H9 (cell line): ENCODE measurements at regions not wholly inside any gene's neighbourhood (a gene's known extent, or its start where the extent isn't known, plus 50 kb on each side); places are given as distances from the start of the nearest gene placed in this dataset.

Experiments
- DNase-seq: peaks from one replicate; pipeline ENCODE4 v3.0.0-alpha.2; 2017
- H2AFZ ChIP-seq: one replicate; pipeline ENCODE4 v1.6.1; 2013; ENCODE audit warnings: mild to moderate bottlenecking, low read length, control low read depth, moderate library complexity
- H2AK5ac ChIP-seq: 2 replicates; pipeline ENCODE4 v1.6.1; 2013; ENCODE audit warnings: low read length, control low read depth, mixed read lengths; ENCODE audit not compliant: insufficient read length
- H2BK120ac ChIP-seq: one replicate; pipeline ENCODE4 v1.6.1; 2013; ENCODE audit warnings: low read depth, mild to moderate bottlenecking, low read length, control low read depth, inconsistent platforms; ENCODE audit not compliant: poor library complexity, severe bottlenecking
- H2BK12ac ChIP-seq: 2 replicates; pipeline ENCODE4 v1.6.1; 2013; ENCODE audit warnings: low read length, control low read depth, mixed read lengths, low read depth; ENCODE audit not compliant: insufficient read length
- H2BK15ac ChIP-seq: 2 replicates; pipeline ENCODE4 v1.6.1; 2013; ENCODE audit warnings: low read depth, low read length, control low read depth
- H2BK20ac ChIP-seq: one replicate; pipeline ENCODE4 v1.6.1; 2013; ENCODE audit warnings: low read depth, mild to moderate bottlenecking, low read length, control low read depth, inconsistent platforms; ENCODE audit not compliant: poor library complexity, severe bottlenecking
- H2BK5ac ChIP-seq: 2 replicates; pipeline ENCODE4 v1.6.1; 2013; ENCODE audit warnings: low read length, control low read depth, mixed read lengths; ENCODE audit not compliant: insufficient read length
- H3K14ac ChIP-seq: 2 replicates; pipeline ENCODE4 v1.6.1; 2013; ENCODE audit warnings: low read length, control low read depth; ENCODE audit not compliant: insufficient read depth
- H3K18ac ChIP-seq: 2 replicates; pipeline ENCODE4 v1.6.1; 2013; ENCODE audit warnings: low read depth, mild to moderate bottlenecking, mixed read lengths, low read length, control low read depth; ENCODE audit not compliant: insufficient read length
- H3K23ac ChIP-seq: 2 replicates; pipeline ENCODE4 v1.6.1; 2013; ENCODE audit warnings: low read length, control low read depth, mixed read lengths, low read depth; ENCODE audit not compliant: insufficient read length
- H3K23me2 ChIP-seq: 2 replicates; pipeline ENCODE4 v1.6.1; 2013; ENCODE audit warnings: low read depth, mild to moderate bottlenecking, mixed read lengths, low read length, control low read depth; ENCODE audit not compliant: insufficient read length, poor library complexity, severe bottlenecking
- H3K27ac ChIP-seq: 2 replicates; pipeline ENCODE4 v1.5.1; 2013; ENCODE audit warnings: low read length, control low read depth, mixed read lengths, low read depth; ENCODE audit not compliant: insufficient read length
- H3K27me3 ChIP-seq: 2 replicates; pipeline ENCODE4 v1.6.1; 2013; ENCODE audit warnings: low read length, control low read depth, inconsistent platforms; ENCODE audit not compliant: insufficient read depth
- H3K4ac ChIP-seq: 2 replicates; pipeline ENCODE4 v1.6.1; 2013; ENCODE audit warnings: low read depth, mild to moderate bottlenecking, control low read depth, inconsistent platforms, low read length, moderate library complexity
- H3K4me1 ChIP-seq: 2 replicates; pipeline ENCODE4 v1.6.1; 2013; ENCODE audit warnings: low read length, control low read depth, inconsistent platforms; ENCODE audit not compliant: insufficient read depth
- H3K4me2 ChIP-seq: 2 replicates; pipeline ENCODE4 v1.6.1; 2013; ENCODE audit warnings: low read length, control low read depth, mixed read lengths; ENCODE audit not compliant: insufficient read length, insufficient read depth
- H3K56ac ChIP-seq: 2 replicates; pipeline ENCODE4 v1.6.1; 2013; ENCODE audit warnings: low read depth, mild to moderate bottlenecking, mixed read lengths, low read length, control low read depth; ENCODE audit not compliant: insufficient read length
- H3K79me1 ChIP-seq: 2 replicates; pipeline ENCODE4 v1.6.1; 2013; ENCODE audit warnings: low read depth, mild to moderate bottlenecking, moderate library complexity, low read length, control low read depth, inconsistent platforms; ENCODE audit not compliant: insufficient read depth, poor library complexity, severe bottlenecking
- H3K79me2 ChIP-seq: 2 replicates; pipeline ENCODE4 v1.6.1; 2013; ENCODE audit warnings: low read length, control low read depth, inconsistent platforms; ENCODE audit not compliant: insufficient read depth
- H3K9ac ChIP-seq: 2 replicates; pipeline ENCODE4 v1.6.1; 2013; ENCODE audit warnings: low read length, control low read depth, mixed read lengths; ENCODE audit not compliant: insufficient read length; ENCODE audit errors: extremely low read depth
- H3K9me3 ChIP-seq: one replicate; pipeline ENCODE4 v1.6.1; 2013; ENCODE audit warnings: low read depth, low read length, inconsistent platforms; ENCODE audit not compliant: control insufficient read depth
- H3T11ph ChIP-seq: one replicate; pipeline ENCODE4 v1.6.1; 2013; ENCODE audit warnings: mild to moderate bottlenecking, low read length, control low read depth, inconsistent platforms
- H4K20me1 ChIP-seq: one replicate; pipeline ENCODE4 v1.6.1; 2013; ENCODE audit not compliant: control insufficient read depth, insufficient read length, insufficient read depth
- H4K5ac ChIP-seq: 2 replicates; pipeline ENCODE4 v1.6.1; 2013; ENCODE audit warnings: low read depth, mild to moderate bottlenecking, mixed read lengths, low read length, control low read depth; ENCODE audit not compliant: insufficient read length
- H4K8ac ChIP-seq: replicated peaks from 2 replicates; pipeline ENCODE4 v1.6.1; 2013; ENCODE audit warnings: low read length, control low read depth, mixed read lengths, low read depth; ENCODE audit not compliant: insufficient read length
- H4K91ac ChIP-seq: 2 replicates; pipeline ENCODE4 v1.6.1; 2013; ENCODE audit warnings: low read depth, mild to moderate bottlenecking, moderate library complexity, mixed read lengths, low read length, control low read depth; ENCODE audit not compliant: insufficient read length
- H3K27ac Mint-ChIP-seq, 3 experiments: 2 replicates in 2 of 3; 3 replicates in 1 of 3; pipeline ENCODE4 v1.8.0; 2020 to 2021; ENCODE audit warnings: mixed read lengths in 3 of 3, mild to moderate bottlenecking in 1 of 3, moderate library complexity in 1 of 3
- H3K27me3 Mint-ChIP-seq: 2 replicates; pipeline ENCODE4 v1.8.0; 2021; ENCODE audit warnings: low read depth, mild to moderate bottlenecking, moderate library complexity, mixed read lengths
- H3K36me3 Mint-ChIP-seq, 3 experiments: 2 replicates in 2 of 3; 3 replicates in 1 of 3; pipeline ENCODE4 v1.8.0; 2020 to 2021; ENCODE audit warnings: low read depth in 3 of 3, mixed read lengths in 3 of 3; ENCODE audit not compliant: insufficient read depth in 1 of 3
- H3K4me1 Mint-ChIP-seq, 2 experiments: 2 replicates each; pipeline ENCODE4 v1.8.0; 2020; ENCODE audit warnings: mixed read lengths in 2 of 2
- H3K4me3 Mint-ChIP-seq, 2 experiments: 2 replicates in 1 of 2; 3 replicates in 1 of 2; pipeline ENCODE4 v1.8.0; 2020 to 2021; ENCODE audit warnings: mild to moderate bottlenecking in 2 of 2, mixed read lengths in 2 of 2, moderate library complexity in 1 of 2
- H3K9me3 Mint-ChIP-seq, 2 experiments: 2 replicates in 1 of 2; 3 replicates in 1 of 2; pipeline ENCODE4 v1.8.0; 2020; ENCODE audit warnings: mild to moderate bottlenecking in 2 of 2, mixed read lengths in 2 of 2, moderate library complexity in 1 of 2
- CTCF ChIP-seq: fragments of 200-600 bp; sonication (generic); conservative IDR thresholded peaks from 3 replicates; pipeline ENCODE4 v1.8.0; 2021; ENCODE audit warnings: antibody characterized with exemption, mild to moderate bottlenecking
- WGBS: extraction: QIAGEN DNeasy Blood & Tissue Kit; methylation state at CpG from one replicate; pipeline ENCODE4 v1.1.7; 2013; ENCODE audit warnings: missing lambda C conversion rate, low lambda C conversion rate, mixed read lengths; ENCODE audit not compliant: insufficient read length; ENCODE audit errors: extremely low coverage; 5-methylcytosine and 5-hydroxymethylcytosine counted together

DNA sequence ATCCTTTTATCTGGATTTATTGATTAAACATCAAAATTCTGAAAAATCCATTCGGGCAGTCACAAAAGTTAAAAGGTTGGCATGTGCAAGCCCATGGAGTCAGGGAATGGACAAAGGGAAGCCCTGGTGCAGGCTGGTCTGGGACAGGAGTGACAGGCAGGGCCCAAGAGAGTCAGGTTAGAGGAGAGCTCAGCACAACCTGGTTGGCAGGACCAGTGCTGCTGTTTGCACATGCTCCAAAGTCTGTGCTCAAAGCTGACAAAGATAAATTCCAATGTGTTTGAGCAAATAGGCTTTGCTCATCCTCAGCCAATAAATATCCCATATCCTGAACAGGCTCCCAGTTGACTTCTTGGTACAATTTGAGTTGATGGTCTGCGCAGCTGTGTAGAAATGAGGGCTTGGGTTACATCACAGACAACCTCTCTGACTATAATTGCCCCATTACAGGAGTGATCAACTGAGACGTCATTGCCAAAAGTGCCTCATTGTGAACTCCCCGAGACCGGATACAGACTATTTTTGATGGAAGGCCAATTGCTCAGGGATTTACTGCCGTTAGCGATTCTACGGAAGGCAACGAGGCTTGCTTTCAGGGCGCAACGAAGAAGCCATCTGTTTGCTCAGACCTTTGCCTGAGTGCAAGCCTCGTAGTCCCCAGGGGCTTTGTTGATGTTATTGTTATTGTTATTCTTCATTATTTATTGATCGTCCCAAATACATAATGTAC lies 1008.1 kb upstream of the TENM3 start:
- H3K27me3 ChIP-seq = no peaks in the 10 kb centered on the region
- H2BK20ac ChIP-seq = no peak overlapping the region
- H3K4me3 Mint-ChIP-seq = no peak overlapping the region
- H3K23me2 ChIP-seq = no peaks in the 10 kb centered on the region
- H3K36me3 Mint-ChIP-seq = no peaks in the 10 kb centered on the region
- no peak overlapping the region for H3K56ac ChIP-seq
- H2AK5ac ChIP-seq = no peak overlapping the region
- no peak overlapping the region for H4K5ac ChIP-seq
- H3K9ac ChIP-seq = no peak overlapping the region
- H4K91ac ChIP-seq = no peak overlapping the region
- H3K4me1 Mint-ChIP-seq = peaks cover 6 to 14% of the 10 kb centered on the region in 2 experiments
- no peak overlapping the region for H3K18ac ChIP-seq
- no peaks in the 10 kb centered on the region for H3K9me3 ChIP-seq
- H3K79me2 ChIP-seq = no peaks in the 10 kb centered on the region
- no peaks in the 10 kb centered on the region for H3K27me3 Mint-ChIP-seq
- no peak overlapping the region for H2BK5ac ChIP-seq
- H3K79me1 ChIP-seq = no peaks in the 10 kb centered on the region
- H3K27ac ChIP-seq = no peak overlapping the region
- no peak overlapping the region for H3K4me2 ChIP-seq
- H2BK120ac ChIP-seq = no peak overlapping the region
- H4K8ac ChIP-seq = no peak overlapping the region
- H2BK12ac ChIP-seq = no peak overlapping the region
- H3K23ac ChIP-seq = no peak overlapping the region
- no peak overlapping the region for H2AFZ ChIP-seq
- no peak for DNase-seq
- no peak for TF ChIP-seq CTCF
- H2BK15ac ChIP-seq = no peak overlapping the region
- H3K27ac Mint-ChIP-seq = no peak overlapping the region
- H4K20me1 ChIP-seq = no peaks in the 10 kb centered on the region
- H3K4ac ChIP-seq = no peak overlapping the region
- H3T11ph ChIP-seq = no peak overlapping the region
- WGBS = no CpG with 5 or more reads among the region's 13 CpGs
- no peak overlapping the region for H3K14ac ChIP-seq
- no peaks in the 10 kb centered on the region for H3K9me3 Mint-ChIP-seq
- H3K4me1 ChIP-seq = no peaks in the 10 kb centered on the region
